Cardiac muscle cell (in vitro differentiated cells and primary cell): ENCODE measurements at regions not wholly inside any gene's neighbourhood (a gene's known extent, or its start where the extent isn't known, plus 50 kb on each side); places are given as distances from the start of the nearest gene placed in this dataset.

Experiments
- DNase-seq, 2 donors: peaks; one replicate each; pipeline versions ENCODE4 v3.0.0 to v3.0.0-alpha.2; 2010 to 2017; ENCODE audit warnings: low read depth in 1 of 2, low spot score in 1 of 2
- H3K27ac ChIP-seq: fragments of 200-600 bp; sonication (generic); 2 replicates; pipeline ENCODE4 v1.5.1; 2016
- H3K27me3 ChIP-seq: fragments of 200-600 bp; sonication (generic); 2 replicates; pipeline ENCODE4 v1.6.0; 2016; ENCODE audit warnings: control low read depth
- H3K36me3 ChIP-seq: fragments of 200-600 bp; sonication (generic); 2 replicates; pipeline ENCODE4 v1.5.1; 2016; ENCODE audit warnings: control low read depth
- H3K4me1 ChIP-seq: fragments of 200-600 bp; sonication (generic); 2 replicates; pipeline ENCODE4 v1.8.1; 2017; ENCODE audit warnings: low read depth, mild to moderate bottlenecking, mixed run types
- H3K4me3 ChIP-seq: fragments of 200-600 bp; sonication (generic); 2 replicates; pipeline ENCODE4 v1.5.1; 2016; ENCODE audit warnings: mild to moderate bottlenecking
- H3K9me3 ChIP-seq: fragments of 200-600 bp; sonication (generic); 2 replicates; pipeline ENCODE4 v1.5.1; 2017; ENCODE audit warnings: low read depth, mild to moderate bottlenecking, control low read depth
- CTCF ChIP-seq: IDR thresholded peaks from 2 replicates; pipeline ENCODE4 v1.5.1; 2012; ENCODE audit warnings: low read depth, mild to moderate bottlenecking, low read length

DNA sequence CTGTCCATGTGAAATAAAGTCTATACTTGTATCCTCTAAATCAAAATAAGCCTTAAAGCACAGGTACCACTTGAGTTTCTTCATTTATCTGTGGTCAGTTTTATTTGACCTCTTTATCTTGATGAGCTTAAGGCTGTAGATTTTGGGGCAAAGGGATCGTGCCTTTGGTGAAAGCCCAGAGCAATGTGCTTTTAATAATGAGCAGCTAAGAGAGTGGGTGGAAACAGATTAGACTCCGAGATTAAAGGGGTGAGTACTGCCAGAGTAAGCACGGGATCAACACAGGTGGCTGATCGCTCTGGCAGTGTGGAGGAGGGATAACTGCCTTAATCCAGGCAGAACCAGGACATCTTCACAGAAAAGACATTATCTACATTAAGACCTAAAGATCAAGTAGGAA, 280.4 kb downstream of the TDRD15 start:
- DNase-seq: no peak
- H3K4me3 ChIP-seq: no peak overlapping the region
- no peaks in the 10 kb centered on the region for H3K4me1 ChIP-seq
- no peak overlapping the region for H3K27ac ChIP-seq
- H3K27me3 ChIP-seq: no peaks in the 10 kb centered on the region
- no peak for TF ChIP-seq CTCF
- no peaks in the 10 kb centered on the region for H3K36me3 ChIP-seq
- H3K9me3 ChIP-seq: no peaks in the 10 kb centered on the region

GRCh38 chr2:21404827-21405625, 281.3 kb downstream of the TDRD15 start:
- no peak for DNase-seq
- Histone ChIP-seq H3K27ac (no peak overlapping the region), H3K27me3 (no peaks in the 10 kb centered on the region), H3K4me1 (no peaks in the 10 kb centered on the region), H3K36me3 (no peaks in the 10 kb centered on the region), H3K9me3 (no peaks in the 10 kb centered on the region), H3K4me3 (no peak overlapping the region)
- TF ChIP-seq CTCF: no peak

DNA sequence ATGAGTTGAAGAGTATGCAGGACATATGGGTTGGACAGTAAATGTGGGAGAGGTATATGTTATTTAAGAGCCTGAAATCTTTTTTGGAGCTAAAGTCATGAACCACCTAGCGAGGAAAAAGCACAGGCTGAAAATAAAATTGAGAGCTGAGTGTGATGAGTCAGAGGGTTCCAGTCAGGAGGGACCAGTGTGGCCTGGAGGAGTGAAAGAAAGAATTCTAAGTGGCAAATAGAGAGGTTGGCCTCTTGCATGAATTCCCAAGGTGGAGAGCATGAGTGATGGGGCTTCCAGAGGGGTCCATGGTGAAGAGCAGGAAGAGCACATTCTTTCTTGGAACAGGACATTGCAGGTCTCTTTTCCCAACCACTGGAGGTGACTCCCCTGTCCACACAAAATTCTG, 282.6 kb downstream of the TDRD15 start:
- Histone ChIP-seq H3K4me3 (no peak overlapping the region), H3K27ac (no peak overlapping the region)

GRCh38 chr2:21406911-21407310, 283.1 kb downstream of the TDRD15 start:
- no peak for DNase-seq
- Histone ChIP-seq H3K9me3 (no peaks in the 10 kb centered on the region), H3K27me3 (no peaks in the 10 kb centered on the region), H3K27ac (no peak overlapping the region), H3K36me3 (no peaks in the 10 kb centered on the region), H3K4me3 (no peak overlapping the region), H3K4me1 (no peaks in the 10 kb centered on the region)
- no peak for TF ChIP-seq CTCF

More for the DNA sequence above, 282.6 kb downstream of the TDRD15 start:
- no peaks in the 10 kb centered on the region for H3K4me1 ChIP-seq
- DNase-seq: no peak
- TF ChIP-seq CTCF: no peak
- no peaks in the 10 kb centered on the region for H3K27me3 ChIP-seq
- no peaks in the 10 kb centered on the region for H3K36me3 ChIP-seq
- no peaks in the 10 kb centered on the region for H3K9me3 ChIP-seq

GRCh38 chr2:21407851-21408250, 284.1 kb downstream of the TDRD15 start:
- Histone ChIP-seq H3K4me1 (no peaks in the 10 kb centered on the region), H3K27ac (no peak overlapping the region), H3K4me3 (no peak overlapping the region), H3K36me3 (no peaks in the 10 kb centered on the region), H3K9me3 (no peaks in the 10 kb centered on the region), H3K27me3 (no peaks in the 10 kb centered on the region)
- no peak for DNase-seq
- TF ChIP-seq CTCF: no peak
